ENCODE measurements at regions not wholly inside any gene's neighbourhood (a gene's known extent, or its start where the extent isn't known, plus 50 kb on each side); places are given as distances from the start of the nearest gene placed in this dataset.

DNA sequence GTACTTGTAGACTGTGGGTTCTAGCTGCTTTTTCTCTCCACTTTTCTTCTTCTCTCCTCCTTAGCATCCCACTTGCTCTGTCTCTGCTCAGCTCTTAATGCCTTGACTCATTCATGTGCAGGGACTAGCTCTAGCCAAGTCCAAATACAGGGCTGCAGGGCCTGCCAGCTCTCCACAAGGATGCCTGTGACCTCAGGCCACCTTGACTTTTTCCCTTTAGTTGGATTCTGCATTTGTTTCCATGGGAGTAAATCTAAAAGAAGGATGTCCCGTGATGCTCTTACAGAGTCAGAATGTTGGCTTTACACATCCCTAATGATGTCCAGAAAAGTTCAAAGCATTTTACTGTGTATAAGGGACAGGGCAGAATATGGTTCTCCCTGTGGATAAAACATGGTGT lies 101.8 kb upstream of the PREP start:
- TF ChIP-seq YY1 (IDR thresholded peaks at IDR 0.05) (no peak), NR2F2 (IDR thresholded peaks at IDR 0.05) (no peak), EGR1 (IDR thresholded peaks at IDR 0.05; ENCODE audit: low read depth in 2 of 2) (no peak), RAD21 (IDR thresholded peaks at IDR 0.05) (no peak)
- TF ChIP-seq, protein P1, sequence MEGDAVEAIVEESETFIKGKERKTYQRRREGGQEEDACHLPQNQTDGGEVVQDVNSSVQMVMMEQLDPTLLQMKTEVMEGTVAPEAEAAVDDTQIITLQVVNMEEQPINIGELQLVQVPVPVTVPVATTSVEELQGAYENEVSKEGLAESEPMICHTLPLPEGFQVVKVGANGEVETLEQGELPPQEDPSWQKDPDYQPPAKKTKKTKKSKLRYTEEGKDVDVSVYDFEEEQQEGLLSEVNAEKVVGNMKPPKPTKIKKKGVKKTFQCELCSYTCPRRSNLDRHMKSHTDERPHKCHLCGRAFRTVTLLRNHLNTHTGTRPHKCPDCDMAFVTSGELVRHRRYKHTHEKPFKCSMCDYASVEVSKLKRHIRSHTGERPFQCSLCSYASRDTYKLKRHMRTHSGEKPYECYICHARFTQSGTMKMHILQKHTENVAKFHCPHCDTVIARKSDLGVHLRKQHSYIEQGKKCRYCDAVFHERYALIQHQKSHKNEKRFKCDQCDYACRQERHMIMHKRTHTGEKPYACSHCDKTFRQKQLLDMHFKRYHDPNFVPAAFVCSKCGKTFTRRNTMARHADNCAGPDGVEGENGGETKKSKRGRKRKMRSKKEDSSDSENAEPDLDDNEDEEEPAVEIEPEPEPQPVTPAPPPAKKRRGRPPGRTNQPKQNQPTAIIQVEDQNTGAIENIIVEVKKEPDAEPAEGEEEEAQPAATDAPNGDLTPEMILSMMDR (IDR thresholded peaks at IDR 0.05; ENCODE audit: low read depth, low read length, missing input control), result no peak
